GM21737 (cell line): ENCODE measurements at regions not wholly inside any gene's neighbourhood (a gene's known extent, or its start where the extent isn't known, plus 50 kb on each side); places are given as distances from the start of the nearest gene placed in this dataset.

ENCODE experiments used
- ATAC-seq: cut with Tn5 transposase; IDR thresholded peaks from one replicate; pipeline ENCODE4 v1.9.1; 2021; ENCODE audit warnings: mild to moderate bottlenecking, moderate library complexity; ENCODE audit not compliant: unreplicated experiment

- ATAC-seq: no peak
Observed at GRCh38 chr4:57442831-57443291, 332.7 kb upstream of the IGFBP7 start.

GRCh38 chr4:57442241-57442640, 332.1 kb upstream of the IGFBP7 start:
- no peak for ATAC-seq

DNA sequence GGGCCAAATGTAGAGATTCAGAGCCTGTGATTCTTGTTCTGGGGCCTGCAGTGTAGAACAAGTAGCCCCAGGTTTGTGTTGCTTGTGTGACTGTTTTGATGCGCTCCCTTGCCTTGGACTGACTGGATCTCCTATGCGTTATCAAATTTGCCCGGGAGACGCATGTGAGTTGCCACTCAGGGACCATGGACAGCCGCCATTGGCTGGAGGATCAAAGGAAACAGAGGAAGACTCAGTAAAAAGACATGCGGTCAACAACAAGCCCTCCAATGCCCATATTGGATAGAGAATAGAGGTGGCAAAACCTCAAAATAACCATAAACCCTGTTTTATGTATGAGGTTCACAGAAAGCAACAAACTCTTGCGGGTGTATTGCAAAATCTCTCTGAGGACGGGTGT, 327.5 kb upstream of the IGFBP7 start:
- no peak for ATAC-seq

- ATAC-seq: no peak
Observed at GRCh38 chr4:57435300-57435699, 325.1 kb upstream of the IGFBP7 start.

- no peak for ATAC-seq
Observed at GRCh38 chr4:57430726-57431125, 320.5 kb upstream of the IGFBP7 start.

- no peak for ATAC-seq
Observed at GRCh38 chr4:57426779-57427395, 316.7 kb upstream of the IGFBP7 start.

DNA sequence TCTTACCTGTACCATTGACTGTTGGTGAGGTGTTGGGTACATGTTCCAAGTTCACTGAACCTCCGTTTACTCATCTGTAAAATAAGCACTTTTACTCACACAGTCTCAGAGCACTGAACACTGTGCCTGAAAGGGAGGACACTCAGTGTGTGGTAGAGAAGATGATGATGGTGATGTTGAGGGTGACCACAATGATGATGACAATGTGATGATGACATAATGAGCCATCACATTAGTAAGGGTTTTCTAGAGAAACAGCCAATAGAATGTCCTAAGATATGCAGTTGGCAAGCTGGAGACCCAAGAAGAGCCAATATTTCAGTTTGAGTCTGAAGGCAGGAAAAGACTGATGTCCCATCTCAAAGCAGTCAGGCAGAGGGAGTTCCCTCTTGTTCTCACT, 315.4 kb upstream of the IGFBP7 start:
- no peak for ATAC-seq

GRCh38 chr4:57424232-57424897, 314.2 kb upstream of the IGFBP7 start:
- no peak for ATAC-seq

DNA sequence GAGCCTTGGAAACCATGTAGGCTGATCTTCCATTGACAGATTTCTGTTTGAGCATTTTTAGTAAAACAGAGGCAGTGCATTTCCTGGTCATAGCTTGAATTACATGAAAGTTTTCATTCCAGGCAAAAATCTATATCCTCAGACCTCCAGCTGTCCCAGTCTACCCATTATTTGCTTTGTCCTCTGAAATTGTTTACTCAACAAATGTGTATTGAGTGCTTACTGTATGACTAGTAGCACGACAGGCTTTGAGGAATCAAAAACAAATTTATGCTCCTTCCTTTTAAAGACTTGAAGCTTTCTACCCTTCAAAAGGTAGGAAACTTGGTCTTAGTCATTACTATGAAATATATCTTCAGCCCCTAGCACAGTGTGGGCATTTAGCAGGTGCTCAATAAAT, 307.9 kb upstream of the IGFBP7 start:
- no peak for ATAC-seq

DNA sequence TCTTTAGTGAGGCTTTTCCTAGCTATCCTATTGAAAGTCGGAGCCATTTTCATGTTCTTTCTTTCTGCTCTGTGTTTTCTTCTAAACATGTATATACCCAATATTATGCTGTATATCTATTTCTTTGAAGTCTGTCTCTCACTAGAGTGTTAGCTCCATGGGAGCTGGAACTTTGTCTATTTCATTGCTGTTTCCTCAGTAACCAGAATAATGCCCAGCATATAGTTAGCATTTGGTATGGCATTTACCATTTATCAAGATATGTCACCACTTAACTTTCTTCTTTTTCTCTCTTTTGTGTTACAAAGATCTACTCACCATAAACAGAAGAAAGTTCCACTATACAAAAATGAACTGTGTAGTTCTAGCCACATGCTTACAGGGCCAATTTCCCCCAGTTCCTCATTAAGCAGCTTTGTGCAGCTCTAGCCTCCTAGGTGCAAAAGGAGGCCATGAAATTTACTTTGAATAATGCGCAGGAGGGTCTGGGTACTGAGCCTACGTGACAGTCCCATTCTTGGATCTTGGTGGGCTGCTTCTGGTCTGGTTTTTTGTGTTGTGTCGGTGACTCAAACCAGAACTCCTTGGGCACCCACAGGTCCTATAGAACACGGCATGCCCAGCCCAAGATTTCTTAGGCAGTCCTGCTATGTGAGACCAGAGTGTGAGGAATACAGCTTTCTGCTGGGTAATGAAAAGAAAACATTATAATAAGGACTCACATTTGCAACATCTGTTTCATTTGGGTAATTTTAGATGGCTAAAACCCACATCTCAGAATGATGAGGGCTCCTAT, 302.3 kb upstream of the IGFBP7 start:
- ATAC-seq: no peak

DNA sequence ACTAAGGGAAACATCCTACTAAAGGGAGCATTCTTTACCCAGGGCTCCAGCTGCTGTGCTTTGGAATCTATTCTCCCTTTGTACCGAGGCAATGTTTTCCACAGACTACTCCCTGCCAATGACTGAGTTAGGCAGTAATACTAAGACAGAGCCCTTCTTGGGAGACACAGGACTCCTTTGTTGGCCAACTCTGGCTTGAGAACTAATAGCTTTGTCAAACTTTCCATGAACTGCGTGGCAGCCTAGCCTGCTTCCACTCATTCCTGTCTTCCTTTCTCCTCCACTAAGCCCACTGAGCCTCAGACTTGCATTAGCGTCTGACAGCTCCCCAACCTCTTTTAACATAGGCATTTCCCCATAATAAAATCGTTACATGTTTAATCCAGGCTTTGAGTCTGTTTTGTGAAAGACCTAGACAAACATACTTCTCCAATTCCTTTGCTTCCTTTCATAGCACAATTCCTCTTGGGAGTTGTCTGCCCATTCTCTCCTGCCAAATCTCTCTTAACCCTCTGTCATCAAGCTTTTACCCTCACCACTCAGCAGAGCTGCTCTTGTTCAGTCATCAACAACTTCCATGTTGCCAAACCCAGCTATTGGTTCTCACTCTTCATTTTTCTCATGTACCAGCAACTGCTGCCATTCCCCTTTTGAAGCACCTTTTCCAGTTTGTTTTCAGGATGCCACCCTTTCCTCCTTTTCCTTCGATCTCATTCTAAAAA, 300.3 kb upstream of the IGFBP7 start:
- ATAC-seq: no peak

- no peak for ATAC-seq
Observed at GRCh38 chr4:57405359-57405758, 295.2 kb upstream of the IGFBP7 start.

DNA sequence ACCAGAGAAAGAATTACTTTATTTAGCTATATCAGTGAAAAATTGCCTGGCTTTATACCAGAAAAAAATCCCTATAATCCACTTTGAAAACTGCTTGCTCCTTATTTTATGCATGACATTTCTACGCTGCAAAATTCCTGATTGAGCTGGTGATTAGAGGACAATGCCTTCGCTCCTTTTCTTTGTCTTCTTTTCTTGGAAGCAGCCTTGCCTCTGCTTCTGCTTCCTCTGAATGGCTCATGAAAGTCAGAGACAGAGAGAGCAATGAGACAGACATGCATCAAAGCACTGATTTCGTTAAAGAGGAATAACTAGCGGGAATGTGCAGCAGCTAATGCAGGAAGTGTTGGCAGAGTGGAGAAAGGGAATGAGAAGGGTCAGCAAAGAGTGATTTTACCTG, 294.3 kb upstream of the IGFBP7 start:
- no peak for ATAC-seq

GRCh38 chr4:57403591-57403990, 293.4 kb upstream of the IGFBP7 start:
- no peak for ATAC-seq

- ATAC-seq: no peak
Observed at GRCh38 chr4:57401586-57401985, 291.4 kb upstream of the IGFBP7 start.

GRCh38 chr4:57378766-57379165, 268.6 kb upstream of the IGFBP7 start:
- no peak for ATAC-seq

DNA sequence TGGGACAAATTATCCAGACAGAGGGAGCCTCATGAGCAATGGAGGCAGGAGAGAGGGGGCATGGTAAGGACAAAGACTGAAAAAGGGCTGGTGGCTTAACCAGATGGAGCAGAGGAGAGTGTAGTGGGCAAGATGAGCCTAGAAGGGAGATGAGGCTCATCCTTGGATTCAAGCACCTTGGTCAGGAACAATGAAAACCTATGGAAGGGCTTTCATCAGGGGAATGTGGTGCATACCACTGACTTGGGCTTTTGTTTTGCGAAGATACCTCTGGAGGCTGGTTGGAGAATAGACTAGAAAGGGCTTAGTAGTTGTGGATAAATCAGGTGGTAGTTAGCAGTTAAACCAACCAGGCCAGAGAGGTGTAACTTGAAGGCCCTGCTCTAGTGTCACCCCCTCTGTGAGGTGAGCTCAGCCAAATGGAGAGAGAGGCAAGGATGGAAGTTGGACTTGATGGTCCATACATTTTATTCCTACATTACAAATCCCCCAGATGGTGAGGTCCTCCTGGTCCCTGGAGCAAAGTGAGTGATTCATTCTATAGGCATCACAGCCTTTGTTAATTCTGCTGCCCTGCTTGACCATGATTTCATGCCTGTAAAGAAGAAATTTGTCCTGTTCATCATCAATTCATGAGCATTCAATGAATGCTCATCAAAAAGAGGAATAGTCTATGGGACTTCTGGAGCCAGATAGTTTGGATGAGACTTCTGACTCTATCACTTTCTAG, 264.8 kb upstream of the IGFBP7 start:
- no peak for ATAC-seq

- no peak for ATAC-seq
Observed at GRCh38 chr4:57373991-57374390, 263.8 kb upstream of the IGFBP7 start.

GRCh38 chr4:57371671-57372070, 261.5 kb upstream of the IGFBP7 start:
- no peak for ATAC-seq

- ATAC-seq: no peak
Observed at GRCh38 chr4:57370691-57371090, 260.5 kb upstream of the IGFBP7 start.

GRCh38 chr4:57369446-57369845, 259.3 kb upstream of the IGFBP7 start:
- ATAC-seq: no peak
